Gastrocnemius medialis (tissue), 4 donors: ENCODE measurements at regions not wholly inside any gene's neighbourhood (a gene's known extent, or its start where the extent isn't known, plus 50 kb on each side); places are given as distances from the start of the nearest gene placed in this dataset.

Experiments used
- POLR2A ChIP-seq, 2 donors: fragments of 450-650 bp; IDR thresholded peaks; one replicate each; pipeline ENCODE4 v1.6.1; 2017; ENCODE audit warnings: antibody characterized with exemption in 2 of 2, mild to moderate bottlenecking in 2 of 2, moderate library complexity in 2 of 2
- TF ChIP-seq, protein P1 (sequence below), 5 experiments: fragments of 450-650 bp in 3 of 5; fragments of 200-600 bp in 2 of 5; sonication (generic) in 2 of 5; IDR thresholded peaks in 4 of 5; conservative IDR thresholded peaks in 1 of 5; 1 replicate in 4 of 5; 2 replicates in 1 of 5; pipeline ENCODE4 v1.5.1; 2016 to 2019; ENCODE audit warnings: antibody characterized with exemption in 5 of 5, mild to moderate bottlenecking in 3 of 5, moderate library complexity in 3 of 5

DNA sequence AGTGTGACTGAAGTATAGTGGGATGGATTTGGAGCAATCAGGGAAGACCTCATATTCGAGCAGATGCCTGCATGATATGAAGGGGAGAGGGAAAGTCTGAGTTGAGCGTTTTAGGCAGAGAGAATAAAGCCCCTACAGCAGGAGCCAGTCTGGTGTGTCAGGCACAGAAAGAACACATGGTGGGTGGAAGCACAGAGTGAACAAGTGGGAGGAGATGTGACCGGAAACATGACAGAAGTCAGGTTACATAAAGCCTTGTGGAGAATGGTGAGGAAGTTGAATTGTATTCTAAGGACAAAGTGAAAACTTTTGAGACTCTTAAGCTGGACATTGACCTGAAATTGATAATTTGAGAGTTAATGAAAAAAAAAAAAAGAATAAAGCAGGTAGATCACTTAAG, 541.0 kb downstream of the PLOD2 start:
- TF ChIP-seq, protein P1, sequence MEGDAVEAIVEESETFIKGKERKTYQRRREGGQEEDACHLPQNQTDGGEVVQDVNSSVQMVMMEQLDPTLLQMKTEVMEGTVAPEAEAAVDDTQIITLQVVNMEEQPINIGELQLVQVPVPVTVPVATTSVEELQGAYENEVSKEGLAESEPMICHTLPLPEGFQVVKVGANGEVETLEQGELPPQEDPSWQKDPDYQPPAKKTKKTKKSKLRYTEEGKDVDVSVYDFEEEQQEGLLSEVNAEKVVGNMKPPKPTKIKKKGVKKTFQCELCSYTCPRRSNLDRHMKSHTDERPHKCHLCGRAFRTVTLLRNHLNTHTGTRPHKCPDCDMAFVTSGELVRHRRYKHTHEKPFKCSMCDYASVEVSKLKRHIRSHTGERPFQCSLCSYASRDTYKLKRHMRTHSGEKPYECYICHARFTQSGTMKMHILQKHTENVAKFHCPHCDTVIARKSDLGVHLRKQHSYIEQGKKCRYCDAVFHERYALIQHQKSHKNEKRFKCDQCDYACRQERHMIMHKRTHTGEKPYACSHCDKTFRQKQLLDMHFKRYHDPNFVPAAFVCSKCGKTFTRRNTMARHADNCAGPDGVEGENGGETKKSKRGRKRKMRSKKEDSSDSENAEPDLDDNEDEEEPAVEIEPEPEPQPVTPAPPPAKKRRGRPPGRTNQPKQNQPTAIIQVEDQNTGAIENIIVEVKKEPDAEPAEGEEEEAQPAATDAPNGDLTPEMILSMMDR (IDR thresholded peaks at IDR 0.05 in 4 of 5, conservative IDR thresholded peaks at IDR 0.05 in 1 of 5): no peak
- TF ChIP-seq POLR2A (IDR thresholded peaks at IDR 0.05): no peak
